ENCODE measurements at regions not wholly inside any gene's neighbourhood (a gene's known extent, or its start where the extent isn't known, plus 50 kb on each side); places are given as distances from the start of the nearest gene placed in this dataset.

GRCh38 chr2:80715433-80715832 lies 410.9 kb upstream of the LRRTM1 start:
- TF ChIP-seq, protein P1, sequence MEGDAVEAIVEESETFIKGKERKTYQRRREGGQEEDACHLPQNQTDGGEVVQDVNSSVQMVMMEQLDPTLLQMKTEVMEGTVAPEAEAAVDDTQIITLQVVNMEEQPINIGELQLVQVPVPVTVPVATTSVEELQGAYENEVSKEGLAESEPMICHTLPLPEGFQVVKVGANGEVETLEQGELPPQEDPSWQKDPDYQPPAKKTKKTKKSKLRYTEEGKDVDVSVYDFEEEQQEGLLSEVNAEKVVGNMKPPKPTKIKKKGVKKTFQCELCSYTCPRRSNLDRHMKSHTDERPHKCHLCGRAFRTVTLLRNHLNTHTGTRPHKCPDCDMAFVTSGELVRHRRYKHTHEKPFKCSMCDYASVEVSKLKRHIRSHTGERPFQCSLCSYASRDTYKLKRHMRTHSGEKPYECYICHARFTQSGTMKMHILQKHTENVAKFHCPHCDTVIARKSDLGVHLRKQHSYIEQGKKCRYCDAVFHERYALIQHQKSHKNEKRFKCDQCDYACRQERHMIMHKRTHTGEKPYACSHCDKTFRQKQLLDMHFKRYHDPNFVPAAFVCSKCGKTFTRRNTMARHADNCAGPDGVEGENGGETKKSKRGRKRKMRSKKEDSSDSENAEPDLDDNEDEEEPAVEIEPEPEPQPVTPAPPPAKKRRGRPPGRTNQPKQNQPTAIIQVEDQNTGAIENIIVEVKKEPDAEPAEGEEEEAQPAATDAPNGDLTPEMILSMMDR (IDR thresholded peaks at IDR 0.05; ENCODE audit: low read depth, low read length), result no peak
- Histone ChIP-seq H3K9me3 (no peaks in the 10 kb centered on the region), H3K4me1 (no peaks in the 10 kb centered on the region), H3K36me3 (no peaks in the 10 kb centered on the region), H3K4me3 (ENCODE audit: low read depth, low read length) (no peak overlapping the region), H3K27me3 (no peaks in the 10 kb centered on the region)
- DNase-seq, result no peak

- H3K9me3 ChIP-seq, result no peaks in the 10 kb centered on the region
- H3K4me1 ChIP-seq, result no peaks in the 10 kb centered on the region
- TF ChIP-seq, protein P1 (IDR thresholded peaks at IDR 0.05; ENCODE audit: low read depth, low read length), result no peak
- no peaks in the 10 kb centered on the region for H3K36me3 ChIP-seq
- no peak overlapping the region for H3K4me3 ChIP-seq (ENCODE audit: low read depth, low read length)
- DNase-seq, result no peak
- no peaks in the 10 kb centered on the region for H3K27me3 ChIP-seq
Observed at GRCh38 chr2:80711915-80712314, 407.4 kb upstream of the LRRTM1 start.

- H3K36me3 ChIP-seq, result no peaks in the 10 kb centered on the region
- H3K4me1 ChIP-seq, result no peaks in the 10 kb centered on the region
- H3K27me3 ChIP-seq, result no peaks in the 10 kb centered on the region
- H3K4me3 ChIP-seq (ENCODE audit: low read depth, low read length), result no peak overlapping the region
- H3K9me3 ChIP-seq, result no peaks in the 10 kb centered on the region
- DNase-seq, result no peak
- TF ChIP-seq, protein P1 (IDR thresholded peaks at IDR 0.05; ENCODE audit: low read depth, low read length), result no peak
Observed at GRCh38 chr2:80706951-80707350, 402.4 kb upstream of the LRRTM1 start.

- Histone ChIP-seq H3K27me3 (no peaks in the 10 kb centered on the region), H3K36me3 (no peaks in the 10 kb centered on the region), H3K9me3 (no peaks in the 10 kb centered on the region), H3K4me3 (ENCODE audit: low read depth, low read length) (no peak overlapping the region), H3K4me1 (no peaks in the 10 kb centered on the region)
- DNase-seq, result no peak
- TF ChIP-seq, protein P1 (IDR thresholded peaks at IDR 0.05; ENCODE audit: low read depth, low read length), result no peak
Observed at GRCh38 chr2:80706541-80706940, 402.0 kb upstream of the LRRTM1 start.

DNA sequence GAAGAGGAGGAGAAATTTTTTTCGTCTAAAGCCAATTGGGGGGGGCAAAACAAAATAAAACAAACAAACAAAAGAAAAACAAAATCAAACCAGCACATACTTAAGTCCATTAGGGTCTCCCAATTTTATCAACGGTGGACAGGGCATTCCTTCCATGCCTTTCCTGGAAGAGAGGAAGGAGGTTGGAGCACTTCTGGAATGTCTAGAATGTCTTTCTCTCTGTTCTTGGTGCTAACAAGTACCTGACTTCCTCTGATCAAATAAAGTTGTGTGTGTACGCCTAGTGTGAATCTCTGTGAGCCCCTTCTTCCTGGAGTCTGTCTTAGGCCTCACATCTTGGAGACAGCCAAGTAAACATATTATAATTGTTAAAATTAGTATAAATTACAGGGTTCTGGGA lies 399.0 kb upstream of the LRRTM1 start:
- TF ChIP-seq, protein P1 (IDR thresholded peaks at IDR 0.05; ENCODE audit: low read depth, low read length), result no peak

GRCh38 chr2:80700961-80701360 lies 396.4 kb upstream of the LRRTM1 start:
- TF ChIP-seq, protein P1 (IDR thresholded peaks at IDR 0.05; ENCODE audit: low read depth, low read length), result no peak
- Histone ChIP-seq H3K27me3 (no peaks in the 10 kb centered on the region), H3K36me3 (no peaks in the 10 kb centered on the region), H3K4me1 (no peaks in the 10 kb centered on the region), H3K9me3 (no peaks in the 10 kb centered on the region), H3K4me3 (ENCODE audit: low read depth, low read length) (no peak overlapping the region)
- no peak for DNase-seq

More for the DNA sequence above, 399.0 kb upstream of the LRRTM1 start:
- no peaks in the 10 kb centered on the region for H3K36me3 ChIP-seq
- H3K9me3 ChIP-seq, result no peaks in the 10 kb centered on the region
- no peaks in the 10 kb centered on the region for H3K4me1 ChIP-seq
- H3K4me3 ChIP-seq (ENCODE audit: low read depth, low read length), result no peak overlapping the region
- no peaks in the 10 kb centered on the region for H3K27me3 ChIP-seq
- DNase-seq, result no peak
